GM18508 (cell line): ENCODE measurements at regions not wholly inside any gene's neighbourhood (a gene's known extent, or its start where the extent isn't known, plus 50 kb on each side); places are given as distances from the start of the nearest gene placed in this dataset.

Source experiments
- ATAC-seq: cut with Tn5 transposase; IDR thresholded peaks from one replicate; pipeline ENCODE4 v1.9.1; 2021; ENCODE audit warnings: moderate number of reproducible peaks; ENCODE audit not compliant: insufficient read depth, unreplicated experiment

GRCh38 chr9:110040788-110041187 is 167.2 kb downstream of the C9orf152 start:
- ATAC-seq: no peak

- ATAC-seq: no peak
Observed at GRCh38 chr9:110041452-110041851, 166.5 kb downstream of the C9orf152 start.

GRCh38 chr9:110047232-110047954 is 160.6 kb downstream of the C9orf152 start:
- ATAC-seq: no peak

GRCh38 chr9:110047955-110048402 is 160.0 kb downstream of the C9orf152 start:
- no peak for ATAC-seq

- ATAC-seq: no peak
Observed at GRCh38 chr9:110048403-110048975, 159.5 kb downstream of the C9orf152 start.

- ATAC-seq: no peak
Observed at GRCh38 chr9:110048976-110049698, 158.8 kb downstream of the C9orf152 start.

GRCh38 chr9:110049699-110050450 is 158.1 kb downstream of the C9orf152 start:
- ATAC-seq: no peak

GRCh38 chr9:110050925-110051355 is 157.0 kb downstream of the C9orf152 start:
- ATAC-seq: peak; percentile 73

GRCh38 chr9:110056062-110056461 is 151.9 kb downstream of the C9orf152 start:
- no peak for ATAC-seq

GRCh38 chr9:110058304-110058953 is 149.5 kb downstream of the C9orf152 start:
- ATAC-seq: no peak

- no peak for ATAC-seq
Observed at GRCh38 chr9:110059461-110059860, 148.5 kb downstream of the C9orf152 start.

GRCh38 chr9:110064803-110065202 is 143.2 kb downstream of the C9orf152 start:
- ATAC-seq: peak; percentile 64

- ATAC-seq: peak; percentile 30
Observed at GRCh38 chr9:110065532-110065931, 142.4 kb downstream of the C9orf152 start.

- ATAC-seq: no peak
Observed at GRCh38 chr9:110066929-110067716, 140.8 kb downstream of the C9orf152 start.

GRCh38 chr9:110068212-110068611 is 139.7 kb downstream of the C9orf152 start:
- no peak for ATAC-seq

- no peak for ATAC-seq
Observed at GRCh38 chr9:110069326-110070248, 138.4 kb downstream of the C9orf152 start.

GRCh38 chr9:110072597-110073355 is 135.2 kb downstream of the C9orf152 start:
- ATAC-seq: no peak
